ENCODE measurements at regions not wholly inside any gene's neighbourhood (a gene's known extent, or its start where the extent isn't known, plus 50 kb on each side); places are given as distances from the start of the nearest gene placed in this dataset.

DNA sequence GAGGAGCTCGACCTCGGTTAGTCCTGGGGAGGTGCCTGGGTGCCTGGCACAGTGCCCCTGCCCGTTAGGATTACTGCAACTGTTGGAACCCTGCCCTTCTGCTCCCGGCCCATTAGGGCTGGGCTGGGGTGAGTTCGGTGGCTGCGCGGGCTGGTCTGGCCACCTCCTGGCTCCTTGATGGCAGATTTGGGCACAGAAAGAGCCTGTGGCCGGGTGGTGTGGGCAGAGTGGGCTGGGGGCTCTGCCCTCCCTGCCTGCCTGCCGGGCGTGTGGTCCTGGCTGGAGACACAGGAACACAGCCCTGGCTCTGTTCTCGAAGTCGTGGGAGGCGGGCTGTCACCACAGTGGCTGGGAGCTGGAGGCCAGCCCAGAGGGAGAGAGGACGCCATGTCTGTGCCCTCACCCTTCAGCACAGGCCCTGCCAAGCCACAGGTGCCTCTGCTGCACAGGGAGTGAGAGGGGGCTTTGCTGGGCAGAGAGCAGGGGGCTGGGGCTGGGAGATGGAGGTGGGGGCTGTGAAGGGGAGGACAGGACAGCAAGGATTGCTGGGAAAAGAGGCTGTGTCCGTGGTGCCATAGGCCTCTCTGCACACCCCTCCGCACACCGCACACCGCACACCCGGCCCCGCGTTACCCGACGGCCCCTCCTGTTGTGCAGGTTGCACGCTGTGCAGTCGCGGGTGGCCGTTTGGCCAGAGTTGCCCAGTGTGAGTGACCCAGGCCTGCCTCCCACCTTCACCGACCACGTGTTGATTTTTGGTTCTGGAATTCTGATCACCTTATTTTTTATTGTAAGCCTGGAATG is 236.6 kb upstream of the GSE1 start:
- no peaks in the 10 kb centered on the region for H3K79me2 ChIP-seq (ENCODE audit: insufficient read depth, low read depth)
- peaks cover 63% of the 10 kb centered on the region for H3K27me3 ChIP-seq (ENCODE audit: insufficient read depth, low read depth)
- no peak overlapping the region for H2AFZ ChIP-seq (ENCODE audit: low read depth)
- TF ChIP-seq, protein P1, sequence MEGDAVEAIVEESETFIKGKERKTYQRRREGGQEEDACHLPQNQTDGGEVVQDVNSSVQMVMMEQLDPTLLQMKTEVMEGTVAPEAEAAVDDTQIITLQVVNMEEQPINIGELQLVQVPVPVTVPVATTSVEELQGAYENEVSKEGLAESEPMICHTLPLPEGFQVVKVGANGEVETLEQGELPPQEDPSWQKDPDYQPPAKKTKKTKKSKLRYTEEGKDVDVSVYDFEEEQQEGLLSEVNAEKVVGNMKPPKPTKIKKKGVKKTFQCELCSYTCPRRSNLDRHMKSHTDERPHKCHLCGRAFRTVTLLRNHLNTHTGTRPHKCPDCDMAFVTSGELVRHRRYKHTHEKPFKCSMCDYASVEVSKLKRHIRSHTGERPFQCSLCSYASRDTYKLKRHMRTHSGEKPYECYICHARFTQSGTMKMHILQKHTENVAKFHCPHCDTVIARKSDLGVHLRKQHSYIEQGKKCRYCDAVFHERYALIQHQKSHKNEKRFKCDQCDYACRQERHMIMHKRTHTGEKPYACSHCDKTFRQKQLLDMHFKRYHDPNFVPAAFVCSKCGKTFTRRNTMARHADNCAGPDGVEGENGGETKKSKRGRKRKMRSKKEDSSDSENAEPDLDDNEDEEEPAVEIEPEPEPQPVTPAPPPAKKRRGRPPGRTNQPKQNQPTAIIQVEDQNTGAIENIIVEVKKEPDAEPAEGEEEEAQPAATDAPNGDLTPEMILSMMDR (conservative IDR thresholded peaks at IDR 0.05; ENCODE audit: low read depth, low read length) = no peak
- H3K36me3 ChIP-seq (ENCODE audit: insufficient read depth) = no peaks in the 10 kb centered on the region
- no peaks in the 10 kb centered on the region for H3K4me1 ChIP-seq (ENCODE audit: low read depth, poor library complexity, severe bottlenecking)
- H3K4me2 ChIP-seq = no peak overlapping the region
- no peaks in the 10 kb centered on the region for H4K20me1 ChIP-seq (ENCODE audit: insufficient read depth)
- no peak overlapping the region for H3K9ac ChIP-seq
- H3K4me3 ChIP-seq (IDR thresholded peaks at IDR 0.05; ENCODE audit: insufficient read depth, low read depth, low read length) = no peak overlapping the region
- H3K27ac ChIP-seq = no peak overlapping the region

GRCh38 chr16:85377388-85378144 is 235.6 kb upstream of the GSE1 start:
- no peaks in the 10 kb centered on the region for H3K36me3 ChIP-seq (ENCODE audit: insufficient read depth)
- H3K4me2 ChIP-seq = no peak overlapping the region
- no peak overlapping the region for H3K27ac ChIP-seq
- no peak overlapping the region for H2AFZ ChIP-seq (ENCODE audit: low read depth)
- H3K4me1 ChIP-seq (ENCODE audit: low read depth, poor library complexity, severe bottlenecking) = no peaks in the 10 kb centered on the region
- H3K9ac ChIP-seq = no peak overlapping the region
- no peak overlapping the region for H3K4me3 ChIP-seq (IDR thresholded peaks at IDR 0.05; ENCODE audit: insufficient read depth, low read depth, low read length)
- TF ChIP-seq, protein P1 (conservative IDR thresholded peaks at IDR 0.05; ENCODE audit: low read depth, low read length) = no peak
- no peaks in the 10 kb centered on the region for H3K79me2 ChIP-seq (ENCODE audit: insufficient read depth, low read depth)
- H4K20me1 ChIP-seq (ENCODE audit: insufficient read depth) = no peaks in the 10 kb centered on the region
- H3K27me3 ChIP-seq (ENCODE audit: insufficient read depth, low read depth) = peaks cover 65% of the 10 kb centered on the region

GRCh38 chr16:85378145-85379040 is 234.7 kb upstream of the GSE1 start:
- no peak overlapping the region for H3K4me3 ChIP-seq (IDR thresholded peaks at IDR 0.05; ENCODE audit: insufficient read depth, low read depth, low read length)
- no peak overlapping the region for H3K27ac ChIP-seq
- peaks cover 68% of the 10 kb centered on the region for H3K27me3 ChIP-seq (ENCODE audit: insufficient read depth, low read depth)
- no peaks in the 10 kb centered on the region for H3K4me1 ChIP-seq (ENCODE audit: low read depth, poor library complexity, severe bottlenecking)
- H4K20me1 ChIP-seq (ENCODE audit: insufficient read depth) = no peaks in the 10 kb centered on the region
- no peaks in the 10 kb centered on the region for H3K79me2 ChIP-seq (ENCODE audit: insufficient read depth, low read depth)
- no peak overlapping the region for H2AFZ ChIP-seq (ENCODE audit: low read depth)
- no peaks in the 10 kb centered on the region for H3K36me3 ChIP-seq (ENCODE audit: insufficient read depth)
- TF ChIP-seq, protein P1 (conservative IDR thresholded peaks at IDR 0.05; ENCODE audit: low read depth, low read length) = no peak
- no peak overlapping the region for H3K4me2 ChIP-seq
- no peak overlapping the region for H3K9ac ChIP-seq

Measured in KMS-11 (cell line).